Mucosa of descending colon (tissue), 3 donors: ENCODE measurements at regions not wholly inside any gene's neighbourhood (a gene's known extent, or its start where the extent isn't known, plus 50 kb on each side); places are given as distances from the start of the nearest gene placed in this dataset.

ENCODE experiments used
- ATAC-seq: fragments of 200-7000 bp; cut with Tn5 transposase; one replicate; pipeline ENCODE4 v1.9.1; 2020; ENCODE audit warnings: mild to moderate bottlenecking, moderate library complexity
- DNase-seq, 3 donors: peaks; one replicate each; pipeline ENCODE4 v3.0.0-alpha.2; 2020
- H3K36me3 ChIP-seq: fragments of 200-600 bp; one replicate; pipeline ENCODE4 v1.8.0; 2021; ENCODE audit warnings: low read depth, mild to moderate bottlenecking
- H3K4me1 ChIP-seq: fragments of 200-600 bp; one replicate; pipeline ENCODE4 v1.8.0; 2021; ENCODE audit warnings: low read depth, mild to moderate bottlenecking
- H3K4me3 ChIP-seq: fragments of 200-600 bp; one replicate; pipeline ENCODE4 v1.8.0; 2021; ENCODE audit warnings: mild to moderate bottlenecking
- H3K9me3 ChIP-seq: fragments of 200-600 bp; one replicate; pipeline ENCODE4 v1.8.0; 2021; ENCODE audit warnings: mild to moderate bottlenecking
- CTCF ChIP-seq: fragments of 200-600 bp; IDR thresholded peaks from one replicate; pipeline ENCODE4 v1.8.0; 2022; ENCODE audit warnings: antibody characterized with exemption, mild to moderate bottlenecking
- intact Hi-C, 2 donors: fragments of 100-400 bp; cut with DNase I in 1 of 2; cut with micrococcal nuclease in 1 of 2; formaldehyde crosslinking; loops; one replicate each; pipeline versions ENCODE4 v1.11.0 to v1.11.1; 2022; cut with DNase I, micrococcal nuclease
- donor health status: DM: no; HTN: no; CAD: no; lungs with moderate emphysema.
- donor health status: DM: no; HTN: no; CAD: no.
- donor health status: DM: no; HTN: yes; CAD: no.

GRCh38 chr3:21328711-21329390 lies 422.2 kb downstream of the ZNF385D start:
- H3K4me1 ChIP-seq, result no peaks in the 10 kb centered on the region
- TF ChIP-seq CTCF, result no peak
- no peak for ATAC-seq
- peaks cover 13% of the 10 kb centered on the region for H3K9me3 ChIP-seq
- intact Hi-C loops, result no loop called here
- no peak overlapping the region for H3K4me3 ChIP-seq
- DNase-seq, result no peak
- H3K36me3 ChIP-seq, result no peaks in the 10 kb centered on the region

- Histone ChIP-seq H3K4me1 (no peaks in the 10 kb centered on the region), H3K4me3 (no peak overlapping the region), H3K36me3 (no peaks in the 10 kb centered on the region), H3K9me3 (peaks cover 13% of the 10 kb centered on the region)
- ATAC-seq, result no peak
- no peak for DNase-seq
- TF ChIP-seq CTCF, result no peak
- intact Hi-C loops, result no loop called here
These were observed 424.1 kb downstream of the ZNF385D start for GRCh38 chr3:21326704-21327475.

DNA sequence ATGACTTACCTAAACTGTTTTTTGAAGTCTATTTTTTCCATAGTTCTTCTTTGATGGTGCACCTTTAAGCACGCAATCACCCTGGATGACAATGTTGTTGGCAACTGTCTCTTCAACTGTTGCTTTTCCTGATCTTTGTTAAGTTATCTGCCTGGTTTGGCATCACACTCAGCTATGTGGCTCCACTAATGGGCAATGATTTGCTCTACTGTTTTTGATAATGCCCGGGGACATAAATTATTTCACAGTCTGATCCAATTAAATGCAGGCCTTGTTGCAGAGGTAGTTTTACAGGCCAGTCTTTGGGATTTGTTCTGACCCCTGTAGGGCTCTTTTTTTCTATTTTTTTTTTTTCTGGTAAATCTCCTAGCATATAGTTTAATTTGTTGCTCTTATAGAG lies 436.3 kb downstream of the ZNF385D start:
- no peak for TF ChIP-seq CTCF
- DNase-seq (no peak), ATAC-seq (no peak)
- Histone ChIP-seq H3K4me1 (no peaks in the 10 kb centered on the region), H3K36me3 (no peaks in the 10 kb centered on the region), H3K9me3 (peaks cover 12% of the 10 kb centered on the region), H3K4me3 (no peak overlapping the region)
- intact Hi-C loops, result no loop called here

DNA sequence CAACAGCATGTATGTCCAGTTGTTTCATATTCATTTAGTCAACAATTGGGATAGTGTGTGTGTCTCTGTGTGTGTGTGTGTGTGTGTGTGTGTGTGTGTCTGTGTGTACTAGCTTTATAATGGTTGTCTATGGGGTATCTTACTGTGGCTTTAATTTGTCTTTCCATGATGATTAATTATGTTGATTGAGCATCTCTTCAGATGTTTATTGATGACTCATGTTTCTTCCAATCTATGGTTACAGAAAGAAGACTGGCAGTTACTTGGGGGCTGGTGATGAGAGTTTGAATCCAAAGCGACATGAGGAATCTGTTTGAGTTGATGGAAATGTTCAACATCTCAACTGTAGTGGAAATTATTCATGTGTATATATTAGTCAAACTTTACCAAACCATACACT lies 440.1 kb downstream of the ZNF385D start:
- TF ChIP-seq CTCF, result no peak
- intact Hi-C loops, result no loop called here
- DNase-seq (no peak), ATAC-seq (no peak)
- H3K4me3 ChIP-seq, result no peak overlapping the region
- H3K36me3 ChIP-seq, result no peaks in the 10 kb centered on the region
- H3K9me3 ChIP-seq, result peaks cover 8% of the 10 kb centered on the region
- no peaks in the 10 kb centered on the region for H3K4me1 ChIP-seq

DNA sequence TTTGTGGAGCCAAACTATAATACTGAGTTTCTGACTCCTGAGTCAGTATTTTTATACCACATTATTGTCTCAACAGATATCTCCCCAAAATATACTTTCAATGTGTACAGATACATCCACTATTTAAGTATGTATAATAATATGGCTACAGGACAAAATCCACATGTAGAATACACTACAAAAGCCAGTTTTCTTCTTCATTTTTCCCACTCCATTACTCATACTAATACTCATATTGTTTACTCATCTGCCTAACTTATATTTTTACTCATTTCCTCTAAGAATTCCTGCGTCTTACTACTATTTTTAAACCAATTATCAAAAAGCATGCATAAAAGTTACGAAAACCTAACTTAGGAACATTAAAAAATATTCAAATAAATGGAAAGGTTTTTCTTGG lies 440.8 kb downstream of the ZNF385D start:
- peaks cover 8% of the 10 kb centered on the region for H3K9me3 ChIP-seq
- H3K4me1 ChIP-seq, result no peaks in the 10 kb centered on the region
- no peak for TF ChIP-seq CTCF
- H3K36me3 ChIP-seq, result no peaks in the 10 kb centered on the region
- no peak overlapping the region for H3K4me3 ChIP-seq
- ATAC-seq (no peak), DNase-seq (no peak)
- intact Hi-C loops, result no loop called here
